Ascending aorta (tissue), 2 donors: ENCODE measurements at regions not wholly inside any gene's neighbourhood (a gene's known extent, or its start where the extent isn't known, plus 50 kb on each side); places are given as distances from the start of the nearest gene placed in this dataset.

Experiments used
- DNase-seq, 2 donors: peaks; one replicate each; pipeline ENCODE4 v3.0.0-alpha.2; 2019; ENCODE audit warnings: low spot score in 2 of 2
- H3K27ac ChIP-seq, 2 donors: fragments of 200-600 bp; sonication (generic); one replicate each; pipeline ENCODE4 v1.5.1; 2016 to 2017; ENCODE audit warnings: mild to moderate bottlenecking in 1 of 2
- H3K27me3 ChIP-seq: fragments of 200-600 bp; sonication (generic); one replicate; pipeline ENCODE4 v1.5.1; 2017
- H3K36me3 ChIP-seq, 2 donors: fragments of 200-600 bp; sonication (generic); one replicate each; pipeline ENCODE4 v1.5.1; 2016
- H3K4me1 ChIP-seq, 2 donors: fragments of 200-600 bp; sonication (generic); one replicate each; pipeline ENCODE4 v1.5.1; 2016 to 2017; ENCODE audit warnings: mild to moderate bottlenecking in 1 of 2
- H3K4me3 ChIP-seq, 2 donors: fragments of 200-600 bp; sonication (generic); one replicate each; pipeline ENCODE4 v1.5.1; 2016 to 2017; ENCODE audit warnings: mild to moderate bottlenecking in 1 of 2
- H3K9me3 ChIP-seq, 2 donors: fragments of 200-600 bp; sonication (generic); one replicate each; pipeline ENCODE4 v1.5.1; 2016
- CTCF ChIP-seq, 3 experiments: fragments of 200-600 bp in 2 of 3; fragments of 450-650 bp in 1 of 3; sonication (generic) in 2 of 3; IDR thresholded peaks; one replicate each; pipeline ENCODE4 v1.5.1; 2016 to 2019; ENCODE audit warnings: antibody characterized with exemption in 3 of 3, mild to moderate bottlenecking in 1 of 3, moderate library complexity in 1 of 3
- intact Hi-C: fragments of 100-400 bp; cut with DNase I; formaldehyde crosslinking; loops from one replicate; pipeline ENCODE4 v1.15.1; 2023

DNA sequence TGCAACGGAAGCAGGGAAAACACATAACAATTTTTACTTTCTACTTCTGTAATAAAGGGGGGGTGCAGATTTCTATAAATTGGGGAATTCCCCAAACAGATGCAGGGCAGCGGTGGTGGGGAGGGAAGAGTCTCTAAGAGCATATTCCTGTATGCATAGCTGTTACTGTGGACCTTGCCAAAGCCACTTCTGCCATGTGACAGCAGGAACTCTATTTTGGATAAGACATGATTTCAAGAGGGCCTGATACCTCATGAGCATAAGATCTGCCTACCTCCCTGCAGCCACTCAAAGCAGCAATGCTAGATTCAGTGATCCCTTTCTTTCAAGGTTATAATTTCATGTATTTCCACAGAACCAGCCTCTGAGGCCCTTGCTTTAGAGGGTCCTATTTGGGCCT is 86.2 kb upstream of the CNKSR3 start:
- TF ChIP-seq CTCF (IDR thresholded peaks at IDR 0.05): no peak
- Histone ChIP-seq H3K27ac (no peak overlapping the region), H3K4me3 (no peak overlapping the region), H3K4me1 (no peaks in the 10 kb centered on the region), H3K9me3 (no peaks in the 10 kb centered on the region), H3K36me3 (no peaks in the 10 kb centered on the region), H3K27me3 (no peaks in the 10 kb centered on the region)
- intact Hi-C loops: no loop called here
- no peak for DNase-seq

DNA sequence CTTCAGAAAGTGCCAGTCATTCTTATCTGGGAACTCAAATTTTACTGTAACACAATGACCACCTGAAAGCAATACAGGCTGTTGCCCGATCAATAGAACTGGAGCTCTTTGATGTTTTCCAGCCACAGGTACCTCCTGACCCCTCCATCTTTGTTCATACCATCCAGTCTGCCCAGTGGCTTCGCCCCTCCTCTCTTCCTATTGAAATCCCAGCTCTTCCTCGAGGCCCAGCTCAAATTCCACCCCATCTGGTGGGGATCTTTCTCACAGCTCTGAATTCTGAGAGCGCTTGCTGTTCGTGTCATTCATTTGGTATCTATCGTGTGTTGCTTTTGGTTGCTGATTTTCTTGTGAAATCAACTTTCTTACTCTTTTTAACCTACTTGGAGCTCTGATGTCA is 87.9 kb upstream of the CNKSR3 start:
- H3K9me3 ChIP-seq: no peaks in the 10 kb centered on the region
- no peaks in the 10 kb centered on the region for H3K27me3 ChIP-seq
- no peak for DNase-seq
- H3K4me3 ChIP-seq: no peak overlapping the region
- H3K4me1 ChIP-seq: no peaks in the 10 kb centered on the region
- no peaks in the 10 kb centered on the region for H3K36me3 ChIP-seq
- H3K27ac ChIP-seq: no peak overlapping the region
- TF ChIP-seq CTCF (IDR thresholded peaks at IDR 0.05): no peak
- intact Hi-C loops: no loop called here

GRCh38 chr6:154602296-154602695 is 91.8 kb upstream of the CNKSR3 start:
- DNase-seq: no peak
- Histone ChIP-seq H3K9me3 (no peaks in the 10 kb centered on the region), H3K27me3 (no peaks in the 10 kb centered on the region), H3K4me3 (no peak overlapping the region), H3K4me1 (no peaks in the 10 kb centered on the region), H3K36me3 (no peaks in the 10 kb centered on the region), H3K27ac (no peak overlapping the region)
- no peak for TF ChIP-seq CTCF (IDR thresholded peaks at IDR 0.05)
- intact Hi-C loops: no loop called here

- Histone ChIP-seq H3K36me3 (no peaks in the 10 kb centered on the region), H3K4me3 (no peak overlapping the region), H3K4me1 (no peaks in the 10 kb centered on the region), H3K27me3 (no peaks in the 10 kb centered on the region), H3K27ac (no peak overlapping the region), H3K9me3 (no peaks in the 10 kb centered on the region)
- no peak for DNase-seq
- intact Hi-C loops: no loop called here
- no peak for TF ChIP-seq CTCF (IDR thresholded peaks at IDR 0.05)
These were observed 92.2 kb upstream of the CNKSR3 start for GRCh38 chr6:154602708-154603107.

GRCh38 chr6:154604119-154604518 is 93.6 kb upstream of the CNKSR3 start:
- no peak for DNase-seq
- Histone ChIP-seq H3K9me3 (no peaks in the 10 kb centered on the region), H3K27ac (no peak overlapping the region), H3K27me3 (no peaks in the 10 kb centered on the region), H3K4me3 (no peak overlapping the region), H3K4me1 (no peaks in the 10 kb centered on the region), H3K36me3 (no peaks in the 10 kb centered on the region)
- intact Hi-C loops: no loop called here
- no peak for TF ChIP-seq CTCF (IDR thresholded peaks at IDR 0.05)

DNA sequence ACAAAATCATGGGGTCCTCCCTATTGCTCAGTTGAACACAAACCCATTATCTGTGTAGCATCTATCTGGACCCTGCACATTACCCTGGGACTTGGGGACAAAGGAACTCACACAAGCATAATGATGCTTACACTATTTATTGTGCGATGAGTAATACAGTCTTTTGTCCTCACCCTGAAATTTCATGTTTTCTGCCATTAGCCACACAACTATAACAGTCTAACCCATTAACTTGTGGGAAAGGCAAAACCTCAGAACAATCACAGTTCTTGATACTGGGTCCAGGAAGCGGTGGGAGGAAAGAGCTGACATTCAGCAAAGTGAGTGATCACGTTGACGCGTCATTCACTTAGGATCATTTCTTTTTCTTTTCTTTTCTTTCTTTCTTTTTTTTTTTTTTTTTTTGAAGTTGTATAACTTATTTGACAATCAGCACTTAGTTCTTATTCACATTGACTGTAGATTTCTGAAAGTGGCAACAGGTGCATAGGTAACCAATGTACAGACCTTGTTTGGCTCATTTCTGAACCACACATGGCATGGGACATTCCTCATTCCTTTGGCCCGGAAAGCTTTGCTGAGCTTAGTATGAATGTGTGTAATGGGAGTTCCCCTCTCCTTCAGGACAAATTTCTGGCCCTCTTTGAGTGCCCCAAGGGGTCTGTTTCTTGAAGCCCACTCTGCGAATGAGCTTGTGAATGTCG is 94.8 kb upstream of the CNKSR3 start:
- Histone ChIP-seq H3K27me3 (no peaks in the 10 kb centered on the region), H3K27ac (no peak overlapping the region), H3K36me3 (no peaks in the 10 kb centered on the region), H3K4me1 (no peaks in the 10 kb centered on the region), H3K4me3 (no peak overlapping the region), H3K9me3 (no peaks in the 10 kb centered on the region)
- no peak for DNase-seq
- TF ChIP-seq CTCF (IDR thresholded peaks at IDR 0.05): no peak
- intact Hi-C loops: no loop called here
